ENCODE measurements at regions not wholly inside any gene's neighbourhood (a gene's known extent, or its start where the extent isn't known, plus 50 kb on each side); places are given as distances from the start of the nearest gene placed in this dataset.

GRCh38 chr18:27772081-27772480 is 404.8 kb downstream of the CDH2 start:
- POLR2A ChIA-PET, result no interaction called here
- TF ChIP-seq REST (IDR thresholded peaks at IDR 0.05; ENCODE audit: insufficient read depth in 1 of 2, low read depth in 2 of 2, low read length in 1 of 2) (no peak), POLR2AphosphoS5 (IDR thresholded peaks at IDR 0.05; ENCODE audit: low read depth, low read length) (no peak), CTCF (IDR thresholded peaks at IDR 0.05) (no peak), TCF7L2 (IDR thresholded peaks at IDR 0.05; ENCODE audit: low read depth, low read length) (no peak), SIN3A (IDR thresholded peaks at IDR 0.05; ENCODE audit: borderline replicate concordance, insufficient read depth, low read depth, low read length) (no peak)
- H3K27ac ChIP-seq (ENCODE audit: low read length), result no peak overlapping the region
- DNase-seq (ENCODE audit: low read depth, low spot score) (no peak), ATAC-seq (no peak)
- no peaks in the 10 kb centered on the region for H3K27me3 ChIP-seq (ENCODE audit: control insufficient read depth, insufficient read depth, low read length)
- CTCF ChIA-PET, result no interaction called here
- H3K4me3 ChIP-seq (ENCODE audit: low read depth in 2 of 2, low read length in 2 of 2), result no peak overlapping the region
- H3K9me3 ChIP-seq (ENCODE audit: control insufficient read depth, insufficient read depth, low read depth, low read length), result no peaks in the 10 kb centered on the region
- in situ Hi-C loops (cut with HindIII; ENCODE audit: low pct_unique_long_range_greater_than_20kb, low sequenced_read_pairs) (no loop called here), intact Hi-C loops (cut with micrococcal nuclease; ENCODE audit: unreplicated experiment) (no loop called here)
- no TSS peak for BruUV-seq (replicated peaks)
- no peaks in the 10 kb centered on the region for H3K4me1 ChIP-seq (ENCODE audit: control insufficient read depth, insufficient read depth, low read length)
- H3K36me3 ChIP-seq (ENCODE audit: control insufficient read depth, insufficient read depth, low read length), result no peaks in the 10 kb centered on the region

- CTCF ChIA-PET, result no interaction called here
Measured at GRCh38 chr18:27771571-27771970, 405.4 kb downstream of the CDH2 start.

More at GRCh38 chr18:27771571-27771970, 405.4 kb downstream of the CDH2 start:
- Histone ChIP-seq H3K4me3 (ENCODE audit: low read depth in 2 of 2, low read length in 2 of 2) (no peak overlapping the region), H3K27me3 (ENCODE audit: control insufficient read depth, insufficient read depth, low read length) (no peaks in the 10 kb centered on the region), H3K4me1 (ENCODE audit: control insufficient read depth, insufficient read depth, low read length) (no peaks in the 10 kb centered on the region), H3K27ac (ENCODE audit: low read length) (no peak overlapping the region), H3K36me3 (ENCODE audit: control insufficient read depth, insufficient read depth, low read length) (no peaks in the 10 kb centered on the region), H3K9me3 (ENCODE audit: control insufficient read depth, insufficient read depth, low read depth, low read length) (no peaks in the 10 kb centered on the region)
- intact Hi-C loops (cut with micrococcal nuclease; ENCODE audit: unreplicated experiment), result no loop called here
- DNase-seq (ENCODE audit: low read depth, low spot score) (no peak), ATAC-seq (no peak)
- in situ Hi-C loops (cut with HindIII; ENCODE audit: low pct_unique_long_range_greater_than_20kb, low sequenced_read_pairs), result no loop called here
- no peak for TF ChIP-seq POLR2AphosphoS5 (IDR thresholded peaks at IDR 0.05; ENCODE audit: low read depth, low read length)
- TF ChIP-seq SIN3A (IDR thresholded peaks at IDR 0.05; ENCODE audit: borderline replicate concordance, insufficient read depth, low read depth, low read length), result no peak
- TF ChIP-seq TCF7L2 (IDR thresholded peaks at IDR 0.05; ENCODE audit: low read depth, low read length), result no peak
- TF ChIP-seq REST (IDR thresholded peaks at IDR 0.05; ENCODE audit: insufficient read depth in 1 of 2, low read depth in 2 of 2, low read length in 1 of 2), result no peak
- no peak for TF ChIP-seq CTCF (IDR thresholded peaks at IDR 0.05)
- POLR2A ChIA-PET, result no interaction called here
- BruUV-seq (replicated peaks), result no TSS peak

Data from Panc1 (cell line).